Osteocyte (in vitro differentiated cells): ENCODE measurements at regions not wholly inside any gene's neighbourhood (a gene's known extent, or its start where the extent isn't known, plus 50 kb on each side); places are given as distances from the start of the nearest gene placed in this dataset.

Source experiments
- DNase-seq: peaks from one replicate; pipeline ENCODE4 v3.0.0; 2021; ENCODE audit warnings: mixed read lengths; ENCODE audit not compliant: unreplicated experiment; ENCODE audit errors: extremely low spot score
- H3K27ac Mint-ChIP-seq: one replicate; pipeline ENCODE4 v1.8.0; 2021; ENCODE audit warnings: mild to moderate bottlenecking, mixed read lengths; ENCODE audit not compliant: unreplicated experiment
- H3K27me3 Mint-ChIP-seq: one replicate; pipeline ENCODE4 v1.8.0; 2021; ENCODE audit warnings: mixed read lengths; ENCODE audit not compliant: unreplicated experiment
- H3K36me3 Mint-ChIP-seq: one replicate; pipeline ENCODE4 v1.8.0; 2021; ENCODE audit warnings: mixed read lengths; ENCODE audit not compliant: unreplicated experiment
- H3K4me1 Mint-ChIP-seq: one replicate; pipeline ENCODE4 v1.8.0; 2021; ENCODE audit warnings: mixed read lengths; ENCODE audit not compliant: unreplicated experiment
- H3K4me3 Mint-ChIP-seq: one replicate; pipeline ENCODE4 v1.8.0; 2021; ENCODE audit warnings: mild to moderate bottlenecking, moderate library complexity, mixed read lengths; ENCODE audit not compliant: unreplicated experiment
- H3K9me3 Mint-ChIP-seq: one replicate; pipeline ENCODE4 v1.8.0; 2021; ENCODE audit warnings: mixed read lengths; ENCODE audit not compliant: unreplicated experiment
- TF ChIP-seq, protein P1 (sequence below): fragments of 200-600 bp; sonication (generic); IDR thresholded peaks from 2 replicates; pipeline ENCODE4 v1.5.0; 2021; ENCODE audit warnings: antibody characterized with exemption, mild to moderate bottlenecking, moderate library complexity

DNA sequence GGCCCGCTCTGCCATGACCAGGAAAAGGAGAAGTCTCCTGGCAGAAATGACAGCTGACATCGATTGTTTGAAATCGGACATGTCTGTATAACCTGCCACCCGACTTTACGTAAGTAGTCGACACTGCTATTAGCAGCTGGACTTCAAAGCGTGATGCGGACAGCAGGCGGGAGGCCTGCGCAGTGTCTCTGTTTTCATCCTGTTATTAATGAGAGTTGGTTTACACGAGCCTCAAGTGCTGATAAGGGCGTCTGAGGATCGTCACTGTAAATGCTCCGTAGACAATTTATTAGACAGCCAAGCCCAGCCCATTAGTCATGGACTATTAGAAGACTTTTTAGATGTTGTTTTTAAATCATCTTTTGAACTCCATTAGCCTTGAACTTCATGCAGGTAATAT lies 328.3 kb downstream of the FOXL1 start:
- Mint-ChIP-seq H3K9me3 (no peaks in the 10 kb centered on the region), H3K27ac (no peak overlapping the region), H3K36me3 (no peaks in the 10 kb centered on the region), H3K4me3 (no peak overlapping the region), H3K4me1 (peaks cover 4% of the 10 kb centered on the region), H3K27me3 (no peaks in the 10 kb centered on the region)
- DNase-seq, result no peak
- TF ChIP-seq, protein P1, sequence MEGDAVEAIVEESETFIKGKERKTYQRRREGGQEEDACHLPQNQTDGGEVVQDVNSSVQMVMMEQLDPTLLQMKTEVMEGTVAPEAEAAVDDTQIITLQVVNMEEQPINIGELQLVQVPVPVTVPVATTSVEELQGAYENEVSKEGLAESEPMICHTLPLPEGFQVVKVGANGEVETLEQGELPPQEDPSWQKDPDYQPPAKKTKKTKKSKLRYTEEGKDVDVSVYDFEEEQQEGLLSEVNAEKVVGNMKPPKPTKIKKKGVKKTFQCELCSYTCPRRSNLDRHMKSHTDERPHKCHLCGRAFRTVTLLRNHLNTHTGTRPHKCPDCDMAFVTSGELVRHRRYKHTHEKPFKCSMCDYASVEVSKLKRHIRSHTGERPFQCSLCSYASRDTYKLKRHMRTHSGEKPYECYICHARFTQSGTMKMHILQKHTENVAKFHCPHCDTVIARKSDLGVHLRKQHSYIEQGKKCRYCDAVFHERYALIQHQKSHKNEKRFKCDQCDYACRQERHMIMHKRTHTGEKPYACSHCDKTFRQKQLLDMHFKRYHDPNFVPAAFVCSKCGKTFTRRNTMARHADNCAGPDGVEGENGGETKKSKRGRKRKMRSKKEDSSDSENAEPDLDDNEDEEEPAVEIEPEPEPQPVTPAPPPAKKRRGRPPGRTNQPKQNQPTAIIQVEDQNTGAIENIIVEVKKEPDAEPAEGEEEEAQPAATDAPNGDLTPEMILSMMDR, result no peak

DNA sequence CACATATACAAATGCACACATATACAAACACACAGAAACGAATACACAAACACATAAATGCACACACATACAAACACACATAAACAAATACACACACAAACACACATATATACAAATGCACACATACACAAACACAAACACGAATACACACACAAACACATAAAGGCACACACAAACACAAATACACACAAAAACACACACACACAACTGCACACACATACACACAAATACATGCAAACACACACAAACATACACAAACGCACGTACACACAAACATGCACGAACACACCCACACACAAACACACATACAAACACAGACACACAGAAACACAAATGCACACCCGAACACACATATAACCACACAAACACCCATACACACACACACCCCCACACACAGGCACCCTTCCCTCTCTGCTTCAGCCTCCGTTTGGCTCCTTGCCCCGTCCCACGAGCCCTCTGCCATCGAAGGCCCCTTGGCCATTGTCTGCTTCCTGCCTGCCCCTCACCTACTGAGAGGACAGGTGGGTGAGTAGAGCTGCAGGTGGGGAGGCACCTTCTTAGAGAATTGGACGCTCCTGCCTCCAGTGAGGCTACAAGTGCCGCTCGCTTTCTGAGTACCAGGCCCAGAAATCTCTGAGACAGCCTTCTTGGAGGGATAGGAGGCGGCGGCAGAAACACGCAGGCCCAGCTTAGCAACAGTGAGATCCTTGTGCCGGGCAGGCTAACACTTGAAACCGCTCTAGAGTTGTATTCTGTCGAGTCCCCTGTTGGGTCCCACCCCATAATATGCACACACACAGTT lies 331.2 kb downstream of the FOXL1 start:
- Mint-ChIP-seq H3K9me3 (no peaks in the 10 kb centered on the region), H3K4me3 (no peak overlapping the region), H3K4me1 (no peaks in the 10 kb centered on the region), H3K27ac (no peak overlapping the region), H3K36me3 (no peaks in the 10 kb centered on the region), H3K27me3 (no peaks in the 10 kb centered on the region)
- DNase-seq, result no peak
- TF ChIP-seq, protein P1, result no peak

DNA sequence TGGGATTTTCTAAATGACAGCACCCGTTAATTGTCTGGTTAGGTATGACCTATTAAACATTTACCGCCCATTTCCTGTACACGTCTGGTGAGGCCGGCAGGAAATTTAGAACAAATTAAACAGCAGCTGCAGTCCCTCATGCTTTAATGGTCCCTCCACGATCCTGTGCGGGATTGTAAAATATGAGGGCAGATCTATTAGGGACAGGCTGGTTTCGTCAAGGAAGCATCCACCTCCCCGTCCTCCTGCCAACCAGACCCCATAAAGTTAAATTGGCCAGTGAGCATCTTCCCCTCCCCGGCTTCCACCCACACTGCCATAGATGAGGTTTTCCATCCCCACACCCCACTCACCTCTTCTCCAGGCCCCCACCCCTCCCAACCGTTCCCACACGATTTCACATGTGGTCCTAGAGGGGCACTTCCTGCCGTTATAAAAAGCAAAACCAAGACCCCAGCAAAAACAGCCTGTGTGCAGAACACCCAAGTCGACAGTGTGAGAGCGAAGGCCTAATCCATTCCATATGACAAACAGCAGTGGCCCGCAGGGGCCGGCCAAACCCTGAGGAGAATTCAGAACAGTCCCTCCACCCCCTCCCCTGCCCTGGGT lies 331.9 kb downstream of the FOXL1 start:
- H3K9me3 Mint-ChIP-seq, result no peaks in the 10 kb centered on the region
- H3K27me3 Mint-ChIP-seq, result no peaks in the 10 kb centered on the region
- no peaks in the 10 kb centered on the region for H3K36me3 Mint-ChIP-seq
- H3K4me1 Mint-ChIP-seq, result peaks cover 6% of the 10 kb centered on the region
- no peak for DNase-seq
- H3K4me3 Mint-ChIP-seq, result no peak overlapping the region
- H3K27ac Mint-ChIP-seq, result no peak overlapping the region
- TF ChIP-seq, protein P1, result no peak

DNA sequence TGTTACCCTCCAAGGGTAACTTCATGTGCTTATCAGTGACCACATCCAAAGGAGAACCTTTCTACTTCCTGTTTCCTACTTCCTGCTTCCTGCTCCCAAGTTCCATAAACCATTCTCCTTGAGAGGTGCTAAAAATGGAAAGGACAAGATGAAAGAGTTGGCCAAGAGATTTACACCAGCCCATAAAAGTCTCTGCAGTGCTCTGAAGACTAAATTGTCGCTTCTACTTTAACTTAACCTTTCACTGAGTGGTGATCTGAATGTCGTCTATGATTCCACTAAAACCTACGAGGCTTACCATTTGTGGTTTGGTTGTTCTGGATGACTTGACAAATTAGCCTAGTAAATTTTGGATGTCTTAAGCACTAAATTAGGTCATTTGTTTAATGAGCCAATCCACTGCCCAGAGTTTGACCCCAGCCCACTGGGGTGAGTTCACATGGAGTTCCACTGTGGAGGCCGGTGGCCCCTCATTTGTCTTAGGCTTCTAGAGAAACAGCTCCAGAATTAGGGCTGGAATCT lies 333.1 kb downstream of the FOXL1 start:
- no peak for DNase-seq
- Mint-ChIP-seq H3K9me3 (no peaks in the 10 kb centered on the region), H3K36me3 (no peaks in the 10 kb centered on the region), H3K4me1 (peaks cover 12% of the 10 kb centered on the region), H3K4me3 (no peak overlapping the region), H3K27ac (no peak overlapping the region), H3K27me3 (no peaks in the 10 kb centered on the region)
- TF ChIP-seq, protein P1, result no peak

DNA sequence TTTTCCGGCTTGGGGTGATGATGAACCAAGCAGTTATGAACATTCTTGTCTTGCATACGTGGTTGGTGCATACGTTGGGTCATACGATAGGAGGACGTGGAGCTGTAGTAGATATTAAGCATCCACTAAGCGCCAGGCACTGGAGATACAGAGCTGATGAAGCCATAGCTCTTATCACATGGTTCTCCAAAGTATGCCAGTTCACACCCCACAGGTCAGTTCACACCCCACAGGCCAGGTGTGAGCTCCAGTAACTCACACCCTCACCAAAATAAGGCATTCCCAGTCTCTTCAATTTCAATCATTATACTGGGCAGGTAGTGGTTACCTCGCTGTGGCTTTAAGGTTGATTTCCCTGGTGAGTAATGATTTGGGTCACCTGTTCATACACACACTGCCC lies 335.5 kb downstream of the FOXL1 start:
- no peak overlapping the region for H3K4me3 Mint-ChIP-seq
- H3K27ac Mint-ChIP-seq, result no peak overlapping the region
- H3K4me1 Mint-ChIP-seq, result peaks cover 13% of the 10 kb centered on the region
- DNase-seq, result no peak
- TF ChIP-seq, protein P1, result no peak
- no peaks in the 10 kb centered on the region for H3K36me3 Mint-ChIP-seq
- no peaks in the 10 kb centered on the region for H3K27me3 Mint-ChIP-seq
- H3K9me3 Mint-ChIP-seq, result no peaks in the 10 kb centered on the region
